HCT116 (cell line): ENCODE measurements at regions not wholly inside any gene's neighbourhood (a gene's known extent, or its start where the extent isn't known, plus 50 kb on each side); places are given as distances from the start of the nearest gene placed in this dataset.

Experiments used
- ATAC-seq: fragments of 200-7000 bp; cut with Tn5 transposase; 2 replicates; pipeline ENCODE4 v1.9.1; 2020; ENCODE audit warnings: mild to moderate bottlenecking, moderate library complexity
- BruUV-seq: library from RNA; stranded (reverse); fragments of 400-500 nt; replicated peaks from 2 replicates; lab custom pipeline; 2021; lab: Mats Ljungman, UMichigan
- CTCF ChIA-PET: fragments of 300-600 bp; sonication (Branson Sonifier 250); formaldehyde crosslinking; loops from one replicate; lab custom pipeline; 2021; ENCODE audit warnings: antibody characterized with exemption; lab: Charles Lee
- POLR2A ChIA-PET: fragments of 300-600, 350-600 bp; sonication (Branson Sonifier 250); formaldehyde crosslinking; loops from one replicate; lab custom pipeline; 2021; ENCODE audit warnings: antibody characterized with exemption; lab: Charles Lee
- RAD21 ChIA-PET, 2 experiments: fragments of 300-600 bp; sonication (Branson Sonifier 250); formaldehyde crosslinking; loops; one replicate each; lab custom pipeline; 2023; ENCODE audit warnings: low total read pairs in 2 of 2; ENCODE audit not compliant: uncharacterized antibody in 2 of 2, unreplicated experiment in 2 of 2, low non-redundant PET in 1 of 2; lab: Charles Lee
- DNase-seq: peaks from one replicate; pipeline ENCODE4 v3.0.0-alpha.2; 2010; ENCODE audit warnings: low read depth, low spot score
- H2AFZ ChIP-seq: fragments of 200-600 bp; shearing (Covaris generic), sonication (generic); 2 replicates; pipeline ENCODE4 v1.6.1; 2017; ENCODE audit warnings: low read depth, mixed run types, mixed read lengths, antibody characterized with exemption, low read length; ENCODE audit not compliant: poor library complexity, severe bottlenecking
- H3K27ac ChIP-seq: 2 replicates; pipeline ENCODE4 v1.5.1; 2012; ENCODE audit warnings: low read depth, low read length
- H3K27me3 ChIP-seq: fragments of 200-600 bp; sonication (generic); 2 replicates; pipeline ENCODE4 v1.6.1; 2016; ENCODE audit warnings: mixed run types, low read length, mixed read lengths; ENCODE audit not compliant: insufficient read depth
- H3K36me3 ChIP-seq, 2 experiments: fragments of 200-500 bp in 1 of 2; fragments of 200-600 bp in 1 of 2; sonication (Bioruptor generic) in 1 of 2; sonication (generic) in 1 of 2; 2 replicates each; pipeline versions ENCODE4 v1.5.1 to v1.6.1; 2014 to 2016; ENCODE audit warnings: low read length in 2 of 2, inconsistent platforms in 1 of 2, mixed read lengths in 1 of 2, mixed run types in 1 of 2; ENCODE audit not compliant: insufficient read depth in 2 of 2, control insufficient read depth in 1 of 2
- H3K4me1 ChIP-seq, 2 experiments: fragments of 200-600 bp in 1 of 2; sonication (generic) in 1 of 2; 2 replicates each; pipeline versions ENCODE4 v1.5.1 to v1.6.1; 2012 to 2017; ENCODE audit warnings: low read length in 2 of 2, inconsistent platforms in 1 of 2, mild to moderate bottlenecking in 1 of 2, mixed read lengths in 1 of 2, mixed run types in 1 of 2, moderate library complexity in 1 of 2; ENCODE audit not compliant: insufficient read depth in 2 of 2, control insufficient read depth in 1 of 2
- H3K4me2 ChIP-seq: fragments of 200-600 bp; sonication (generic); 2 replicates; pipeline ENCODE4 v1.6.1; 2017; ENCODE audit warnings: mixed run types, low read length, mixed read lengths
- H3K4me3 ChIP-seq, 2 experiments: fragments of 200-600 bp in 1 of 2; sonication (generic) in 1 of 2; replicated peaks in 1 of 2; 2 replicates each; pipeline ENCODE4 v1.5.1; 2011 to 2016; ENCODE audit warnings: low read length in 2 of 2, control low read depth in 1 of 2, low read depth in 1 of 2, mild to moderate bottlenecking in 1 of 2, mixed read lengths in 1 of 2, mixed run types in 1 of 2
- H3K79me2 ChIP-seq: fragments of 200-600 bp; sonication (generic); 2 replicates; pipeline ENCODE4 v1.6.1; 2017; ENCODE audit warnings: mild to moderate bottlenecking, mixed run types, low read length, moderate library complexity, mixed read lengths; ENCODE audit not compliant: insufficient read depth
- H3K9ac ChIP-seq: fragments of 200-600 bp; sonication (generic); 2 replicates; pipeline ENCODE4 v1.6.1; 2016; ENCODE audit warnings: low read length, mixed read lengths
- H3K9me2 ChIP-seq: fragments of 200-600 bp; sonication (generic), shearing (Covaris generic); 2 replicates; pipeline ENCODE4 v1.6.1; 2017; ENCODE audit warnings: mixed run types, mild to moderate bottlenecking, moderate library complexity; ENCODE audit not compliant: insufficient read depth
- H3K9me3 ChIP-seq, 2 experiments: fragments of 200-500 bp in 1 of 2; fragments of 200-600 bp in 1 of 2; sonication (Bioruptor generic) in 1 of 2; sonication (generic) in 1 of 2; 2 replicates each; pipeline ENCODE4 v1.6.1; 2014 to 2017; ENCODE audit warnings: low read length in 2 of 2, mixed read lengths in 2 of 2, inconsistent platforms in 1 of 2, low read depth in 1 of 2, mild to moderate bottlenecking in 1 of 2, mixed run types in 1 of 2, moderate library complexity in 1 of 2; ENCODE audit not compliant: control insufficient read depth in 1 of 2, insufficient read depth in 1 of 2
- H4K20me1 ChIP-seq: fragments of 200-600 bp; sonication (generic), shearing (Covaris generic); 2 replicates; pipeline ENCODE4 v1.6.1; 2017; ENCODE audit warnings: mixed run types, mild to moderate bottlenecking, moderate library complexity; ENCODE audit not compliant: insufficient read depth
- ATF3 ChIP-seq: IDR thresholded peaks from 2 replicates; pipeline ENCODE4 v1.6.1; 2012
- CBX3 ChIP-seq: IDR thresholded peaks from 2 replicates; pipeline ENCODE4 v1.6.1; 2012; ENCODE audit warnings: low read depth
- CEBPB ChIP-seq: IDR thresholded peaks from 2 replicates; pipeline ENCODE4 v1.6.1; 2012; ENCODE audit warnings: low read depth
- CTCF ChIP-seq, 3 experiments: fragments of 200-600 bp in 1 of 3; sonication (generic) in 1 of 3; IDR thresholded peaks in 2 of 3; conservative IDR thresholded peaks in 1 of 3; 2 replicates each; pipeline ENCODE4 v1.5.1; 2012 to 2017; ENCODE audit warnings: low read depth in 2 of 3, low read length in 2 of 3, antibody characterized with exemption in 1 of 3, borderline replicate concordance in 1 of 3, control low read depth in 1 of 3, mild to moderate bottlenecking in 1 of 3, mixed read lengths in 1 of 3, mixed run types in 1 of 3, moderate library complexity in 1 of 3; ENCODE audit not compliant: insufficient read depth in 1 of 3
- ELF1 ChIP-seq: IDR thresholded peaks from 2 replicates; pipeline ENCODE4 v1.6.1; 2012; ENCODE audit warnings: low read depth, borderline replicate concordance
- EZH2 ChIP-seq: fragments of 200-600 bp; sonication (generic); IDR thresholded peaks from 2 replicates; pipeline ENCODE4 v1.6.1; 2017; ENCODE audit warnings: antibody characterized with exemption, mixed run types
- MAX ChIP-seq: IDR thresholded peaks from 2 replicates; pipeline ENCODE4 v1.6.1; 2012
- RAD21 ChIP-seq: IDR thresholded peaks from 2 replicates; pipeline ENCODE4 v1.6.1; 2012; ENCODE audit warnings: low read depth, mild to moderate bottlenecking
- TCF7L2 ChIP-seq: IDR thresholded peaks from 2 replicates; pipeline ENCODE4 v1.7.0; 2011; ENCODE audit warnings: borderline replicate concordance, inconsistent platforms; ENCODE audit not compliant: insufficient read depth, insufficient read length; ENCODE audit errors: extremely low read depth
- YY1 ChIP-seq: IDR thresholded peaks from 2 replicates; pipeline ENCODE4 v1.6.1; 2011; ENCODE audit warnings: low read length, low read depth, moderate library complexity, mild to moderate bottlenecking; ENCODE audit not compliant: insufficient replicate concordance; ENCODE audit errors: extremely low read depth
- intact Hi-C: fragments of 100-400 bp; cut with micrococcal nuclease; formaldehyde crosslinking; loops from 2 replicates; pipeline ENCODE4 v1.10.0; 2022

- ChIA-PET POLR2A (no interaction called here), CTCF (no interaction called here), RAD21 (no interaction called here)
- no TSS peak for BruUV-seq
- Histone ChIP-seq H3K27ac (no peak overlapping the region), H3K4me1 (no peaks in the 10 kb centered on the region), H3K9me3 (0 out of 4 replicates have a peak, but pooled peaks cover 0 to 9% of the 10 kb centered on the region in 2 experiments), H3K27me3 (no peaks in the 10 kb centered on the region), H3K9me2 (no peaks in the 10 kb centered on the region), H3K4me3 (no peak overlapping the region), H3K36me3 (no peaks in the 10 kb centered on the region), H4K20me1 (no peaks in the 10 kb centered on the region), H3K79me2 (no peaks in the 10 kb centered on the region), H2AFZ (no peak overlapping the region), H3K9ac (no peak overlapping the region), H3K4me2 (no peak overlapping the region)
- DNase-seq (no peak), ATAC-seq (no peak)
- no peak for TF ChIP-seq CEBPB
- TF ChIP-seq RAD21 = no peak
- no peak for TF ChIP-seq ELF1
- TF ChIP-seq TCF7L2 = no peak
- no peak for TF ChIP-seq MAX
- TF ChIP-seq CBX3 = no peak
- TF ChIP-seq EZH2 = no peak
- no peak for TF ChIP-seq ATF3
- TF ChIP-seq YY1 = no peak
- TF ChIP-seq CTCF (IDR thresholded peaks at IDR 0.05 in 2 of 3, conservative IDR thresholded peaks at IDR 0.05 in 1 of 3; ENCODE audit: borderline replicate concordance in 1 of 3, insufficient read depth in 1 of 3, low read depth in 2 of 3, low read length in 2 of 3) = no peak
- intact Hi-C loops = no loop called here
These were observed 74.4 kb upstream of the TMPRSS2 start for GRCh38 chr21:41582298-41582840.
